H9 (cell line): ENCODE measurements at regions not wholly inside any gene's neighbourhood (a gene's known extent, or its start where the extent isn't known, plus 50 kb on each side); places are given as distances from the start of the nearest gene placed in this dataset.

ENCODE experiments used
- DNase-seq: peaks from one replicate; pipeline ENCODE4 v3.0.0-alpha.2; 2017
- H2AFZ ChIP-seq: one replicate; pipeline ENCODE4 v1.6.1; 2013; ENCODE audit warnings: mild to moderate bottlenecking, low read length, control low read depth, moderate library complexity
- H2AK5ac ChIP-seq: 2 replicates; pipeline ENCODE4 v1.6.1; 2013; ENCODE audit warnings: low read length, control low read depth, mixed read lengths; ENCODE audit not compliant: insufficient read length
- H2BK120ac ChIP-seq: one replicate; pipeline ENCODE4 v1.6.1; 2013; ENCODE audit warnings: low read depth, mild to moderate bottlenecking, low read length, control low read depth, inconsistent platforms; ENCODE audit not compliant: poor library complexity, severe bottlenecking
- H2BK12ac ChIP-seq: 2 replicates; pipeline ENCODE4 v1.6.1; 2013; ENCODE audit warnings: low read length, control low read depth, mixed read lengths, low read depth; ENCODE audit not compliant: insufficient read length
- H2BK15ac ChIP-seq: 2 replicates; pipeline ENCODE4 v1.6.1; 2013; ENCODE audit warnings: low read depth, low read length, control low read depth
- H2BK20ac ChIP-seq: one replicate; pipeline ENCODE4 v1.6.1; 2013; ENCODE audit warnings: low read depth, mild to moderate bottlenecking, low read length, control low read depth, inconsistent platforms; ENCODE audit not compliant: poor library complexity, severe bottlenecking
- H2BK5ac ChIP-seq: 2 replicates; pipeline ENCODE4 v1.6.1; 2013; ENCODE audit warnings: low read length, control low read depth, mixed read lengths; ENCODE audit not compliant: insufficient read length
- H3K14ac ChIP-seq: 2 replicates; pipeline ENCODE4 v1.6.1; 2013; ENCODE audit warnings: low read length, control low read depth; ENCODE audit not compliant: insufficient read depth
- H3K18ac ChIP-seq: 2 replicates; pipeline ENCODE4 v1.6.1; 2013; ENCODE audit warnings: low read depth, mild to moderate bottlenecking, mixed read lengths, low read length, control low read depth; ENCODE audit not compliant: insufficient read length
- H3K23ac ChIP-seq: 2 replicates; pipeline ENCODE4 v1.6.1; 2013; ENCODE audit warnings: low read length, control low read depth, mixed read lengths, low read depth; ENCODE audit not compliant: insufficient read length
- H3K23me2 ChIP-seq: 2 replicates; pipeline ENCODE4 v1.6.1; 2013; ENCODE audit warnings: low read depth, mild to moderate bottlenecking, mixed read lengths, low read length, control low read depth; ENCODE audit not compliant: insufficient read length, poor library complexity, severe bottlenecking
- H3K27ac ChIP-seq: 2 replicates; pipeline ENCODE4 v1.5.1; 2013; ENCODE audit warnings: low read length, control low read depth, mixed read lengths, low read depth; ENCODE audit not compliant: insufficient read length
- H3K27me3 ChIP-seq: 2 replicates; pipeline ENCODE4 v1.6.1; 2013; ENCODE audit warnings: low read length, control low read depth, inconsistent platforms; ENCODE audit not compliant: insufficient read depth
- H3K4ac ChIP-seq: 2 replicates; pipeline ENCODE4 v1.6.1; 2013; ENCODE audit warnings: low read depth, mild to moderate bottlenecking, control low read depth, inconsistent platforms, low read length, moderate library complexity
- H3K4me1 ChIP-seq: 2 replicates; pipeline ENCODE4 v1.6.1; 2013; ENCODE audit warnings: low read length, control low read depth, inconsistent platforms; ENCODE audit not compliant: insufficient read depth
- H3K4me2 ChIP-seq: 2 replicates; pipeline ENCODE4 v1.6.1; 2013; ENCODE audit warnings: low read length, control low read depth, mixed read lengths; ENCODE audit not compliant: insufficient read length, insufficient read depth
- H3K56ac ChIP-seq: 2 replicates; pipeline ENCODE4 v1.6.1; 2013; ENCODE audit warnings: low read depth, mild to moderate bottlenecking, mixed read lengths, low read length, control low read depth; ENCODE audit not compliant: insufficient read length
- H3K79me1 ChIP-seq: 2 replicates; pipeline ENCODE4 v1.6.1; 2013; ENCODE audit warnings: low read depth, mild to moderate bottlenecking, moderate library complexity, low read length, control low read depth, inconsistent platforms; ENCODE audit not compliant: insufficient read depth, poor library complexity, severe bottlenecking
- H3K79me2 ChIP-seq: 2 replicates; pipeline ENCODE4 v1.6.1; 2013; ENCODE audit warnings: low read length, control low read depth, inconsistent platforms; ENCODE audit not compliant: insufficient read depth
- H3K9ac ChIP-seq: 2 replicates; pipeline ENCODE4 v1.6.1; 2013; ENCODE audit warnings: low read length, control low read depth, mixed read lengths; ENCODE audit not compliant: insufficient read length; ENCODE audit errors: extremely low read depth
- H3K9me3 ChIP-seq: one replicate; pipeline ENCODE4 v1.6.1; 2013; ENCODE audit warnings: low read depth, low read length, inconsistent platforms; ENCODE audit not compliant: control insufficient read depth
- H3T11ph ChIP-seq: one replicate; pipeline ENCODE4 v1.6.1; 2013; ENCODE audit warnings: mild to moderate bottlenecking, low read length, control low read depth, inconsistent platforms
- H4K20me1 ChIP-seq: one replicate; pipeline ENCODE4 v1.6.1; 2013; ENCODE audit not compliant: control insufficient read depth, insufficient read length, insufficient read depth
- H4K5ac ChIP-seq: 2 replicates; pipeline ENCODE4 v1.6.1; 2013; ENCODE audit warnings: low read depth, mild to moderate bottlenecking, mixed read lengths, low read length, control low read depth; ENCODE audit not compliant: insufficient read length
- H4K8ac ChIP-seq: replicated peaks from 2 replicates; pipeline ENCODE4 v1.6.1; 2013; ENCODE audit warnings: low read length, control low read depth, mixed read lengths, low read depth; ENCODE audit not compliant: insufficient read length
- H4K91ac ChIP-seq: 2 replicates; pipeline ENCODE4 v1.6.1; 2013; ENCODE audit warnings: low read depth, mild to moderate bottlenecking, moderate library complexity, mixed read lengths, low read length, control low read depth; ENCODE audit not compliant: insufficient read length
- H3K27ac Mint-ChIP-seq, 3 experiments: 2 replicates in 2 of 3; 3 replicates in 1 of 3; pipeline ENCODE4 v1.8.0; 2020 to 2021; ENCODE audit warnings: mixed read lengths in 3 of 3, mild to moderate bottlenecking in 1 of 3, moderate library complexity in 1 of 3
- H3K27me3 Mint-ChIP-seq: 2 replicates; pipeline ENCODE4 v1.8.0; 2021; ENCODE audit warnings: low read depth, mild to moderate bottlenecking, moderate library complexity, mixed read lengths
- H3K36me3 Mint-ChIP-seq, 3 experiments: 2 replicates in 2 of 3; 3 replicates in 1 of 3; pipeline ENCODE4 v1.8.0; 2020 to 2021; ENCODE audit warnings: low read depth in 3 of 3, mixed read lengths in 3 of 3; ENCODE audit not compliant: insufficient read depth in 1 of 3
- H3K4me1 Mint-ChIP-seq, 2 experiments: 2 replicates each; pipeline ENCODE4 v1.8.0; 2020; ENCODE audit warnings: mixed read lengths in 2 of 2
- H3K4me3 Mint-ChIP-seq, 2 experiments: 2 replicates in 1 of 2; 3 replicates in 1 of 2; pipeline ENCODE4 v1.8.0; 2020 to 2021; ENCODE audit warnings: mild to moderate bottlenecking in 2 of 2, mixed read lengths in 2 of 2, moderate library complexity in 1 of 2
- H3K9me3 Mint-ChIP-seq, 2 experiments: 2 replicates in 1 of 2; 3 replicates in 1 of 2; pipeline ENCODE4 v1.8.0; 2020; ENCODE audit warnings: mild to moderate bottlenecking in 2 of 2, mixed read lengths in 2 of 2, moderate library complexity in 1 of 2
- CTCF ChIP-seq: fragments of 200-600 bp; sonication (generic); conservative IDR thresholded peaks from 3 replicates; pipeline ENCODE4 v1.8.0; 2021; ENCODE audit warnings: antibody characterized with exemption, mild to moderate bottlenecking
- WGBS: extraction: QIAGEN DNeasy Blood & Tissue Kit; methylation state at CpG from one replicate; pipeline ENCODE4 v1.1.7; 2013; ENCODE audit warnings: missing lambda C conversion rate, low lambda C conversion rate, mixed read lengths; ENCODE audit not compliant: insufficient read length; ENCODE audit errors: extremely low coverage; 5-methylcytosine and 5-hydroxymethylcytosine counted together

- Histone ChIP-seq H3K14ac (no peak overlapping the region), H3K27ac (no peak overlapping the region), H2BK15ac (no peak overlapping the region), H4K91ac (no peak overlapping the region), H3K23ac (no peak overlapping the region), H3K9ac (no peak overlapping the region), H2BK5ac (no peak overlapping the region), H2BK20ac (no peak overlapping the region), H2BK120ac (no peak overlapping the region), H2BK12ac (no peak overlapping the region), H3K4ac (no peak overlapping the region), H3K4me1 (no peaks in the 10 kb centered on the region), H3K79me2 (no peaks in the 10 kb centered on the region), H3K27me3 (no peaks in the 10 kb centered on the region), H3K23me2 (no peaks in the 10 kb centered on the region), H3K18ac (no peak overlapping the region), H3K56ac (no peak overlapping the region), H4K5ac (no peak overlapping the region), H3K4me2 (no peak overlapping the region), H3K79me1 (no peaks in the 10 kb centered on the region), H3T11ph (no peak overlapping the region), H2AFZ (no peak overlapping the region), H3K9me3 (no peaks in the 10 kb centered on the region), H4K20me1 (no peaks in the 10 kb centered on the region), H4K8ac (no peak overlapping the region), H2AK5ac (no peak overlapping the region)
- no peak for TF ChIP-seq CTCF
- Mint-ChIP-seq H3K4me1 (no peaks in the 10 kb centered on the region), H3K27ac (no peak overlapping the region), H3K27me3 (peaks cover 17% of the 10 kb centered on the region), H3K36me3 (no peaks in the 10 kb centered on the region), H3K9me3 (no peaks in the 10 kb centered on the region; a peak in 1 of 5 replicates), H3K4me3 (no peak overlapping the region)
- DNase-seq, result no peak
- no CpG with 5 or more reads among the region's 2 CpGs for WGBS
Observed at GRCh38 chr17:33504571-33504970, 211.5 kb upstream of the ASIC2 start.
